Endothelial cell of umbilical vein (primary cell): ENCODE measurements at regions not wholly inside any gene's neighbourhood (a gene's known extent, or its start where the extent isn't known, plus 50 kb on each side); places are given as distances from the start of the nearest gene placed in this dataset.

Experiments used
- BruUV-seq: library from RNA; stranded (reverse); fragments of 400-500 nt; replicated peaks from 2 replicates; lab custom pipeline; 2021; lab: Mats Ljungman, UMichigan
- CTCF ChIA-PET: fragments of 300-600, 350-600 bp; sonication (Branson Sonifier 250); formaldehyde crosslinking; loops from one replicate; lab custom pipeline; 2021; ENCODE audit warnings: antibody characterized with exemption, inconsistent platforms; lab: Charles Lee
- POLR2A ChIA-PET: fragments of 300-600, 350-600 bp; sonication (Branson Sonifier 250); formaldehyde crosslinking; loops from one replicate; lab custom pipeline; 2021; ENCODE audit warnings: antibody characterized with exemption, inconsistent platforms; lab: Charles Lee
- DNase-seq: peaks from one replicate; pipeline ENCODE4 v3.0.0-alpha.2; 2011; ENCODE audit warnings: low read depth, low spot score
- FAIRE-seq: peaks from 2 replicates; lab custom pipeline; 2011; peaks lifted over from hg19 to GRCh38; lab: Jason Lieb, UNC
- H2AFZ ChIP-seq: 2 replicates; pipeline ENCODE4 v1.6.0; 2012; ENCODE audit warnings: low read depth, low read length, control low read depth, inconsistent platforms
- H3K27ac ChIP-seq: 2 replicates; pipeline ENCODE4 v1.5.1; 2011; ENCODE audit warnings: low read depth, mild to moderate bottlenecking, control low read depth, low read length, moderate library complexity; ENCODE audit not compliant: insufficient read depth
- H3K27me3 ChIP-seq, 2 experiments: 2 replicates each; pipeline versions ENCODE4 v1.6.0 to v1.6.1; 2011; ENCODE audit warnings: low read length in 2 of 2, mixed read lengths in 1 of 2; ENCODE audit not compliant: control insufficient read depth in 2 of 2, insufficient read depth in 2 of 2
- H3K36me3 ChIP-seq, 2 experiments: 2 replicates in 1 of 2; 3 replicates in 1 of 2; pipeline ENCODE4 v1.5.1; 2011; ENCODE audit warnings: low read length in 2 of 2, mild to moderate bottlenecking in 1 of 2, moderate library complexity in 1 of 2; ENCODE audit not compliant: control insufficient read depth in 2 of 2, insufficient read depth in 2 of 2; ENCODE audit errors: extremely low read depth in 1 of 2
- H3K4me1 ChIP-seq: 3 replicates; pipeline ENCODE4 v1.5.1; 2011; ENCODE audit warnings: mild to moderate bottlenecking, low read length; ENCODE audit not compliant: control insufficient read depth, insufficient read depth; ENCODE audit errors: extremely low read depth
- H3K4me2 ChIP-seq: 2 replicates; pipeline ENCODE4 v1.6.1; 2011; ENCODE audit warnings: low read length, control low read depth, mixed read lengths; ENCODE audit not compliant: insufficient read depth
- H3K4me3 ChIP-seq, 3 experiments: fragments of 200-600 bp in 1 of 3; sonication (generic), shearing (Covaris generic) in 1 of 3; replicated peaks in 1 of 3; 2 replicates each; pipeline ENCODE4 v1.5.1; 2011 to 2016; ENCODE audit warnings: control low read depth in 3 of 3, low read length in 3 of 3, mild to moderate bottlenecking in 2 of 3, inconsistent platforms in 1 of 3, low read depth in 1 of 3, moderate library complexity in 1 of 3; ENCODE audit not compliant: insufficient read depth in 1 of 3
- H3K79me2 ChIP-seq: 2 replicates; pipeline ENCODE4 v1.6.0; 2012; ENCODE audit warnings: low read length, inconsistent platforms; ENCODE audit not compliant: control insufficient read depth, insufficient read depth
- H3K9ac ChIP-seq: replicated peaks from 2 replicates; pipeline ENCODE3; 2011; ENCODE audit warnings: low read length, control low read depth; ENCODE audit not compliant: insufficient read depth; ENCODE audit errors: extremely low read depth
- H3K9me1 ChIP-seq: replicated peaks from 3 replicates; pipeline ENCODE4 v1.6.0; 2011; ENCODE audit warnings: mild to moderate bottlenecking, low read length; ENCODE audit not compliant: control insufficient read depth, insufficient read depth; ENCODE audit errors: extremely low read depth
- H3K9me3 ChIP-seq: replicated peaks from 2 replicates; pipeline ENCODE4 v1.5.1; 2012; ENCODE audit warnings: low read length, inconsistent platforms; ENCODE audit not compliant: control insufficient read depth, insufficient read depth
- H4K20me1 ChIP-seq: replicated peaks from 2 replicates; pipeline ENCODE3; 2011; ENCODE audit warnings: mild to moderate bottlenecking, low read length; ENCODE audit not compliant: control insufficient read depth, insufficient read depth; ENCODE audit errors: extremely low read depth
- EZH2 ChIP-seq: IDR thresholded peaks from 2 replicates; pipeline ENCODE4 v1.6.1; 2012; ENCODE audit warnings: borderline replicate concordance, low read depth, mild to moderate bottlenecking, moderate library complexity, low read length, inconsistent platforms; ENCODE audit not compliant: severe bottlenecking
- FOS ChIP-seq: IDR thresholded peaks from 2 replicates; pipeline ENCODE4 v1.6.1; 2011; ENCODE audit warnings: mild to moderate bottlenecking, low read length, moderate library complexity, borderline replicate concordance; ENCODE audit not compliant: insufficient read depth
- GATA2 ChIP-seq: IDR thresholded peaks from 2 replicates; pipeline ENCODE4 v1.7.0; 2011; ENCODE audit warnings: low read depth, mild to moderate bottlenecking, moderate library complexity, mixed read lengths, low read length; ENCODE audit not compliant: insufficient read length, insufficient read depth
- JUN ChIP-seq: IDR thresholded peaks from 2 replicates; pipeline ENCODE4 v1.6.1; 2011; ENCODE audit warnings: borderline replicate concordance, low read depth; ENCODE audit not compliant: insufficient read length, insufficient read depth
- MYC ChIP-seq: IDR thresholded peaks from one replicate; pipeline ENCODE4 v1.6.1; 2011; ENCODE audit warnings: mild to moderate bottlenecking, low read depth, low read length
- POLR2A ChIP-seq: IDR thresholded peaks from 2 replicates; pipeline ENCODE4 v1.6.1; 2012; ENCODE audit warnings: low read depth, mild to moderate bottlenecking, control low read depth, low read length
- POLR2AphosphoS5 ChIP-seq: IDR thresholded peaks from 2 replicates; pipeline ENCODE4 v1.6.1; 2012; ENCODE audit warnings: low read depth, mild to moderate bottlenecking, control low read depth, low read length, moderate library complexity; ENCODE audit not compliant: insufficient read depth
- dilution Hi-C: fragments of 300-500 bp; cut with MboI; formaldehyde crosslinking; loops from one replicate; pipeline ENCODE4 v1.15.0; 2019; ENCODE audit warnings: low sequenced_read_pairs; ENCODE audit not compliant: extremely low pct_ligation_motif_present
- intact Hi-C: fragments of 100-400 bp; cut with micrococcal nuclease; formaldehyde crosslinking; loops from one replicate; pipeline ENCODE4 v1.10.0; 2022
- TF ChIP-seq, protein P1 (sequence below): IDR thresholded peaks from 2 replicates; pipeline ENCODE4 v1.6.1; 2011; ENCODE audit not compliant: insufficient read depth, insufficient read length
- TF ChIP-seq, protein P2 (sequence below), 2 donors: IDR thresholded peaks; 1 replicate in 1 of 2; 2 replicates in 1 of 2; pipeline ENCODE4 v1.5.1; 2011; ENCODE audit warnings: low read length in 2 of 2, mild to moderate bottlenecking in 2 of 2, moderate library complexity in 2 of 2, control low read depth in 1 of 2, inconsistent platforms in 1 of 2, low read depth in 1 of 2; ENCODE audit not compliant: insufficient read depth in 1 of 2; ENCODE audit errors: extremely low read depth in 1 of 2

DNA sequence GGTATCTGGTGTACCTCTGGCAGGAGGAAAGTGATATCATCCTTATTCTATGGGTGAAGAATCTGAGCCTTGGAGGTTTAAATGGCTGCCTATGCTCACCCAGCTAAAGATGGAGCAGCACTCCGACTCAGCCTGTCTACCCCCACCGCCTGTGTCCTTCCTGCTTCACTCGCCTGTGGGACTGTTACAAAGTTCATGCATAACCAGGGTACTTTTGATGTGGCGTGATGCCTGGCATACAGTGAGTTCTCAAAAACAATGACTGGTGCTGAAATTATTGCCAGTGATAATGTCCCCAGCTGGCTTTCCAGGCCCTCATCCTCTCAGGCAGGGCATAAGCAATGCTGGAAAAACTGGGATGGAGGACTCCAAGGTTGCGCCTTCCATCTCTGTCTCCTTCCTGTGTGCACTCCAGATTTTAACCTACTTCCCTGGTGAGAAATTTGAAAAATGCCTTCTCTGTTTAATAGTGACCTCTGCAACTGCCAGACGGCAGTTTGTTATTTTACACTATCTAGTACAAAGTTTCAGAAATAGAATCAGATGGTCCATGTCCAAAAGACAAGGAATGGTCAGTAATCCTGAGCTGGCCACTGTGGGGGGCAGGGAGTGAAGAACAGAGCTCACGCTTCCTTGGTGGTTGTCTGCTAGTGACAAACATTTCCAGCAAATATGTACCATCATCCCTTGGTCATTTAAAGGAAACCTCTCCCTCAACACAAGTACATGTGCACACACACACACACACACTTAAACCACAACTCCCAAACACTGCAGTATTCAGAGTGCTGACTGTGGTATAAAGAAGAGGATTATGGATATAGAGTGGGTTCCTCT is 86.5 kb upstream of the NMNAT3 start:
- Histone ChIP-seq H3K4me3 (no peak overlapping the region), H3K27ac (no peak overlapping the region), H3K4me2 (no peak overlapping the region), H3K4me1 (no peaks in the 10 kb centered on the region), H3K27me3 (no peaks in the 10 kb centered on the region), H3K9me3 (no peaks in the 10 kb centered on the region), H3K36me3 (no peaks in the 10 kb centered on the region), H4K20me1 (no peaks in the 10 kb centered on the region), H3K79me2 (no peaks in the 10 kb centered on the region), H3K9me1 (no peaks in the 10 kb centered on the region), H3K9ac (no peak overlapping the region), H2AFZ (no peak overlapping the region)
- TF ChIP-seq GATA2 (no peak), EZH2 (no peak), POLR2A (no peak), POLR2AphosphoS5 (no peak), JUN (no peak), FOS (no peak), MYC (no peak)
- TF ChIP-seq, protein P1, sequence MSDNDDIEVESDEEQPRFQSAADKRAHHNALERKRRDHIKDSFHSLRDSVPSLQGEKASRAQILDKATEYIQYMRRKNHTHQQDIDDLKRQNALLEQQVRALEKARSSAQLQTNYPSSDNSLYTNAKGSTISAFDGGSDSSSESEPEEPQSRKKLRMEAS, result no peak
- TF ChIP-seq, protein P2, sequence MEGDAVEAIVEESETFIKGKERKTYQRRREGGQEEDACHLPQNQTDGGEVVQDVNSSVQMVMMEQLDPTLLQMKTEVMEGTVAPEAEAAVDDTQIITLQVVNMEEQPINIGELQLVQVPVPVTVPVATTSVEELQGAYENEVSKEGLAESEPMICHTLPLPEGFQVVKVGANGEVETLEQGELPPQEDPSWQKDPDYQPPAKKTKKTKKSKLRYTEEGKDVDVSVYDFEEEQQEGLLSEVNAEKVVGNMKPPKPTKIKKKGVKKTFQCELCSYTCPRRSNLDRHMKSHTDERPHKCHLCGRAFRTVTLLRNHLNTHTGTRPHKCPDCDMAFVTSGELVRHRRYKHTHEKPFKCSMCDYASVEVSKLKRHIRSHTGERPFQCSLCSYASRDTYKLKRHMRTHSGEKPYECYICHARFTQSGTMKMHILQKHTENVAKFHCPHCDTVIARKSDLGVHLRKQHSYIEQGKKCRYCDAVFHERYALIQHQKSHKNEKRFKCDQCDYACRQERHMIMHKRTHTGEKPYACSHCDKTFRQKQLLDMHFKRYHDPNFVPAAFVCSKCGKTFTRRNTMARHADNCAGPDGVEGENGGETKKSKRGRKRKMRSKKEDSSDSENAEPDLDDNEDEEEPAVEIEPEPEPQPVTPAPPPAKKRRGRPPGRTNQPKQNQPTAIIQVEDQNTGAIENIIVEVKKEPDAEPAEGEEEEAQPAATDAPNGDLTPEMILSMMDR (IDR thresholded peaks at IDR 0.05; ENCODE audit: extremely low read depth in 1 of 2, insufficient read depth in 1 of 2, low read depth in 1 of 2, low read length in 2 of 2), result no peak
- intact Hi-C loops, result no loop called here
- CTCF ChIA-PET, result no interaction called here
- dilution Hi-C loops, result no loop called here
- no peak for DNase-seq
- no TSS peak for BruUV-seq
- POLR2A ChIA-PET, result no interaction called here
- FAIRE-seq, result no peak
